ENCODE measurements at regions not wholly inside any gene's neighbourhood (a gene's known extent, or its start where the extent isn't known, plus 50 kb on each side); places are given as distances from the start of the nearest gene placed in this dataset.

GRCh38 chr2:30356071-30356470 is 91.0 kb upstream of the LCLAT1 start:
- TF ChIP-seq POLR2AphosphoS5 (IDR thresholded peaks at IDR 0.05; ENCODE audit: low read depth, low read length) (no peak), POLR2A (IDR thresholded peaks at IDR 0.05; ENCODE audit: low read depth, low read length) (no peak)

All from GM12892 (cell line).